ENCODE measurements at regions not wholly inside any gene's neighbourhood (a gene's known extent, or its start where the extent isn't known, plus 50 kb on each side); places are given as distances from the start of the nearest gene placed in this dataset.

DNA sequence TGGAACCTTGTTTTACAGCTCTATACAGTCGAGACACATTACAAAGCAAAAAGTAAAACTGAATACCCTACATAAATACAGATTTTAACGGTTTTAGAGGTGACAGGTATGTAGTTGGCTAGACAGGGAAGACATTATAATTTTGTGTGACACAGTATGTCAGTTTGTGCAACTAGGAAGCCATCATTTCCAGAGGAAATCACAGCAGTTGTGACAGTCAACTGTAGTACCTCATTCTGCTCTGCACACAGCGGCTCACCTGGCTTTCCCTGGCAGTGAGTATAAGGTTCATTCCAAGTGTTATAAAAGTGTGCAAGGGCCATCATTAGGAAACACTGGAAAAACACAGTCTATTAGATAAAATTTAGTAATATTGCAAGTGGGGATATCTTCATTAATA lies 501.6 kb upstream of the PHF14 start:
- Histone ChIP-seq H3K4me1 (ENCODE audit: control insufficient read depth, low read depth, low read length) (no peaks in the 10 kb centered on the region), H3K27ac (ENCODE audit: low read depth, low read length) (no peak overlapping the region), H3K79me2 (ENCODE audit: control insufficient read depth, insufficient read depth, low read length) (no peaks in the 10 kb centered on the region), H3K36me3 (ENCODE audit: control insufficient read depth, insufficient read depth, low read length) (no peaks in the 10 kb centered on the region), H2BK15ac (replicated peaks; ENCODE audit: low read depth) (no peak overlapping the region), H4K5ac (ENCODE audit: low read length) (no peak overlapping the region), H3K27me3 (ENCODE audit: insufficient read depth, low read length, poor library complexity) (no peaks in the 10 kb centered on the region), H2BK5ac (ENCODE audit: low read length) (no peak overlapping the region), H3K4me2 (ENCODE audit: low read length) (no peak overlapping the region), H3K4ac (ENCODE audit: low read depth, low read length) (no peak overlapping the region), H3K4me3 (ENCODE audit: low read length) (no peak overlapping the region), H3K18ac (ENCODE audit: low read length) (no peak overlapping the region), H3K23ac (ENCODE audit: low read length) (no peak overlapping the region), H3K56ac (ENCODE audit: low read length) (no peak overlapping the region), H3K9ac (ENCODE audit: low read length) (no peak overlapping the region), H3K79me1 (ENCODE audit: low read length) (no peaks in the 10 kb centered on the region), H2BK120ac (ENCODE audit: low read depth, low read length) (no peak overlapping the region), H4K8ac (ENCODE audit: low read depth, low read length) (no peak overlapping the region), H2AK5ac (ENCODE audit: low read length) (no peak overlapping the region)
- no peak for DNase-seq
- WGBS (ENCODE audit: extremely low coverage, insufficient coverage, low lambda C conversion rate): no CpG with 5 or more reads among the region's 3 CpGs

DNA sequence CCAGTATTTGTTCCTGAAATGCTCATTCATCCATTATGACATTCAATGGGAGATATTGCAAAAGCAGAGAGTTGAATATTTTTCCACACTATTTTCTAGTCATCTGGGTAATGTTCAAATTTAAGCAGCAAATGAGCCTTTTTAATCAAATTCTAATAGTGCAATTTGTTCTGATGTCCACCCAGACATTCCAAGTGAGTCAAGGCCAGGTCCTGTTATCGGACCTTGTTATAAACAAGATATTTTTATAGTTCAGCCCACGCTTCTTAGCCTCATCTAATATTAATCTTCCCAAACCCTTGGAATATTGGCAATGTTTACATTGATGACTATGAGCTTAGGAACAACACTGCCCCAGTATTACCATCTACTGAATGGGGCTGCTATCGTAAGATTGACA lies 500.1 kb upstream of the PHF14 start:
- DNase-seq: no peak
- Histone ChIP-seq H3K9ac (ENCODE audit: low read length) (no peak overlapping the region), H3K4me2 (ENCODE audit: low read length) (no peak overlapping the region), H3K4me3 (ENCODE audit: low read length) (no peak overlapping the region), H3K36me3 (ENCODE audit: control insufficient read depth, insufficient read depth, low read length) (no peaks in the 10 kb centered on the region), H3K27me3 (ENCODE audit: insufficient read depth, low read length, poor library complexity) (no peaks in the 10 kb centered on the region), H3K4ac (ENCODE audit: low read depth, low read length) (no peak overlapping the region), H2BK5ac (ENCODE audit: low read length) (no peak overlapping the region), H3K27ac (ENCODE audit: low read depth, low read length) (no peak overlapping the region), H2BK15ac (replicated peaks; ENCODE audit: low read depth) (no peak overlapping the region), H3K4me1 (ENCODE audit: control insufficient read depth, low read depth, low read length) (no peaks in the 10 kb centered on the region), H2AK5ac (ENCODE audit: low read length) (no peak overlapping the region), H3K79me2 (ENCODE audit: control insufficient read depth, insufficient read depth, low read length) (no peaks in the 10 kb centered on the region), H2BK120ac (ENCODE audit: low read depth, low read length) (no peak overlapping the region), H3K23ac (ENCODE audit: low read length) (no peak overlapping the region), H3K79me1 (ENCODE audit: low read length) (no peaks in the 10 kb centered on the region), H4K8ac (ENCODE audit: low read depth, low read length) (no peak overlapping the region), H4K5ac (ENCODE audit: low read length) (no peak overlapping the region), H3K56ac (ENCODE audit: low read length) (no peak overlapping the region), H3K18ac (ENCODE audit: low read length) (no peak overlapping the region)
- no CpG with 5 or more reads among the region's 3 CpGs for WGBS (ENCODE audit: extremely low coverage, insufficient coverage, low lambda C conversion rate)

DNA sequence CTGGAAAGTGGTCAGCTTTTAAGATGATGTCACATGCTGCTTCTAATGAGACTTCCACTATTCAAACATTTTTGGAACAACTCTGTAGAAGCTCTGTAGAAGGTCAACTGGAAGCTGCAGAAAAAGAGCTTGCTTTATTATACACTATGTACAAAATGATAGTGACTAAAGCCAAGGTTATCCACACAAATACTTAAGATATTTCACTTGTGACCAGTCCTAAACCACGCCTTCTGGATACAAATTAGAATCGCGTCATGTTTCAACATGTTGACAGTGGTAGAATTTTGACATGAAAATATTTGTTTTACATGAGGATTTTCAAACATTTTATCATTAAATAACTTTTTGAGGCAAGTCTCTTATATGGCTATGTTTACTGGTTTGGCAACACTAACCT lies 499.6 kb upstream of the PHF14 start:
- H3K27ac ChIP-seq (ENCODE audit: low read depth, low read length): no peak overlapping the region
- H2BK15ac ChIP-seq (replicated peaks; ENCODE audit: low read depth): no peak overlapping the region
- no peak overlapping the region for H4K8ac ChIP-seq (ENCODE audit: low read depth, low read length)
- WGBS (ENCODE audit: extremely low coverage, insufficient coverage, low lambda C conversion rate): no CpG with 5 or more reads among the region's 3 CpGs
- H2AK5ac ChIP-seq (ENCODE audit: low read length): no peak overlapping the region
- no peaks in the 10 kb centered on the region for H3K36me3 ChIP-seq (ENCODE audit: control insufficient read depth, insufficient read depth, low read length)
- no peak overlapping the region for H3K18ac ChIP-seq (ENCODE audit: low read length)
- H3K4me1 ChIP-seq (ENCODE audit: control insufficient read depth, low read depth, low read length): no peaks in the 10 kb centered on the region
- H3K23ac ChIP-seq (ENCODE audit: low read length): no peak overlapping the region
- H3K4me3 ChIP-seq (ENCODE audit: low read length): no peak overlapping the region
- no peak overlapping the region for H2BK5ac ChIP-seq (ENCODE audit: low read length)
- no peaks in the 10 kb centered on the region for H3K27me3 ChIP-seq (ENCODE audit: insufficient read depth, low read length, poor library complexity)
- H3K79me1 ChIP-seq (ENCODE audit: low read length): no peaks in the 10 kb centered on the region
- no peak for DNase-seq
- H4K5ac ChIP-seq (ENCODE audit: low read length): no peak overlapping the region
- no peak overlapping the region for H2BK120ac ChIP-seq (ENCODE audit: low read depth, low read length)
- no peak overlapping the region for H3K4ac ChIP-seq (ENCODE audit: low read depth, low read length)
- no peaks in the 10 kb centered on the region for H3K79me2 ChIP-seq (ENCODE audit: control insufficient read depth, insufficient read depth, low read length)
- no peak overlapping the region for H3K56ac ChIP-seq (ENCODE audit: low read length)
- no peak overlapping the region for H3K4me2 ChIP-seq (ENCODE audit: low read length)
- H3K9ac ChIP-seq (ENCODE audit: low read length): no peak overlapping the region

DNA sequence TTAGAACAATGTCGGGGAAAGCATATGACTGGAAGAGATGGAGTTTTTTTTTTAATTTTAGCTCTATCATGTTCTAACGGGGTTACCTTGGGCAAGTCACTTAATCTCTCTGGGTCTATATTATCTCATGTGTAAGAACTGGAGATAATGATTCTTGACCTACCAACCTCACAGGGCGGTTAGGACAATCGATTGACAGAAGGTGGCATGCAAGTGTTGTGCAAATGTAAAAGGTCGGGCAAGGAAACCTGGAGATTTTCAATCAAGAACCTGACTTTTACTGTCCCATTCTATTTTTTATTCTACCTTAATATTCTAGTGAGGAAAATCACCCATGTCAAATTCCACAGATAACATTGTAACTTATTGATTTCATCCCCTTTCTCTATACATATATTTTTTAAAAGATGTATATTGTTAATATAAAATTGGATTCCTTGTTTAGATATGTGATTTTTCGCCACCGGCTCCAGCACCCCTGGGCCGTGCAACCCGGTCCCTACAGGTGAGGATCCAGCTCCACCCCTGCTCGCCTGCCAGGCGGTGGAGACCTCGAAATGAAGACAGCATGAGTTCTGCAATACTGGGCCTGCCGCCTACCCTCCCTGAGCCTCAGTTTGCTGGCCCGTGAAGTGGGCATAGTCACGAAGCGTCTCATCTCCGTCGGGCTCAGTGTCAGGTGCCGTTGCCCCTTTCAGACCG lies 497.6 kb upstream of the PHF14 start:
- H2AK5ac ChIP-seq (ENCODE audit: low read length): no peak overlapping the region
- no peak overlapping the region for H3K27ac ChIP-seq (ENCODE audit: low read depth, low read length)
- H3K23ac ChIP-seq (ENCODE audit: low read length): no peak overlapping the region
- H3K4me3 ChIP-seq (ENCODE audit: low read length): no peak overlapping the region
- no CpG with 5 or more reads among the region's 20 CpGs for WGBS (ENCODE audit: extremely low coverage, insufficient coverage, low lambda C conversion rate)
- no peak overlapping the region for H3K56ac ChIP-seq (ENCODE audit: low read length)
- no peak overlapping the region for H2BK120ac ChIP-seq (ENCODE audit: low read depth, low read length)
- DNase-seq: no peak
- no peaks in the 10 kb centered on the region for H3K27me3 ChIP-seq (ENCODE audit: insufficient read depth, low read length, poor library complexity)
- H3K4me2 ChIP-seq (ENCODE audit: low read length): no peak overlapping the region
- no peaks in the 10 kb centered on the region for H3K4me1 ChIP-seq (ENCODE audit: control insufficient read depth, low read depth, low read length)
- no peak overlapping the region for H2BK5ac ChIP-seq (ENCODE audit: low read length)
- H4K8ac ChIP-seq (ENCODE audit: low read depth, low read length): no peak overlapping the region
- H4K5ac ChIP-seq (ENCODE audit: low read length): no peak overlapping the region
- no peak overlapping the region for H3K4ac ChIP-seq (ENCODE audit: low read depth, low read length)
- no peaks in the 10 kb centered on the region for H3K79me1 ChIP-seq (ENCODE audit: low read length)
- no peaks in the 10 kb centered on the region for H3K79me2 ChIP-seq (ENCODE audit: control insufficient read depth, insufficient read depth, low read length)
- no peak overlapping the region for H2BK15ac ChIP-seq (replicated peaks; ENCODE audit: low read depth)
- no peak overlapping the region for H3K18ac ChIP-seq (ENCODE audit: low read length)
- H3K9ac ChIP-seq (ENCODE audit: low read length): no peak overlapping the region
- H3K36me3 ChIP-seq (ENCODE audit: control insufficient read depth, insufficient read depth, low read length): no peaks in the 10 kb centered on the region

DNA sequence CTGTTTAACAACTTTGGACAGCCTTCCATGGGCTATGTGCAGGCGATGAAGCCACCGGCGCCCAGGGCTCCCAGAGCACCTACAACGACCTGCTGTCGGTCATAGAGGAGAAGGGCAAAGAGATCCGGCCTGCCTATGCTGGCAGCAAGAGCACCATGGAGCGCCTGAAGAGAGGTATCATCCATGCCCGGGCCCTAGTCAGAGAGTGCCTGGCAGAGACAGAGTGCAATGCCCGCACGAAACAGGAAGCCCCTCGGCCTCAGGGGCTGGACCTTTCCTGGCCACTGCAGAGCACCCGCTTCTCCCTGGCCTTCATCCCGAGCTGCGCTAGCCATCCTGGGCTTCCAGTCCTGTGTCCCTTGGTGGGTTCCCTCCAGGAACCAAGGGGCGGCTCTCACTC lies 497.0 kb upstream of the PHF14 start:
- Histone ChIP-seq H3K9ac (ENCODE audit: low read length) (no peak overlapping the region), H3K23ac (ENCODE audit: low read length) (no peak overlapping the region), H3K4me1 (ENCODE audit: control insufficient read depth, low read depth, low read length) (no peaks in the 10 kb centered on the region), H2BK15ac (replicated peaks; ENCODE audit: low read depth) (no peak overlapping the region), H3K27ac (ENCODE audit: low read depth, low read length) (no peak overlapping the region), H3K27me3 (ENCODE audit: insufficient read depth, low read length, poor library complexity) (no peaks in the 10 kb centered on the region), H3K4me2 (ENCODE audit: low read length) (no peak overlapping the region), H3K4me3 (ENCODE audit: low read length) (no peak overlapping the region), H2BK120ac (ENCODE audit: low read depth, low read length) (no peak overlapping the region), H3K18ac (ENCODE audit: low read length) (no peak overlapping the region), H3K36me3 (ENCODE audit: control insufficient read depth, insufficient read depth, low read length) (no peaks in the 10 kb centered on the region), H3K4ac (ENCODE audit: low read depth, low read length) (no peak overlapping the region), H4K8ac (ENCODE audit: low read depth, low read length) (no peak overlapping the region), H3K79me2 (ENCODE audit: control insufficient read depth, insufficient read depth, low read length) (no peaks in the 10 kb centered on the region), H2AK5ac (ENCODE audit: low read length) (no peak overlapping the region), H2BK5ac (ENCODE audit: low read length) (no peak overlapping the region), H4K5ac (ENCODE audit: low read length) (no peak overlapping the region), H3K56ac (ENCODE audit: low read length) (no peak overlapping the region), H3K79me1 (ENCODE audit: low read length) (no peaks in the 10 kb centered on the region)
- WGBS (ENCODE audit: extremely low coverage, insufficient coverage, low lambda C conversion rate): no CpG with 5 or more reads among the region's 15 CpGs
- no peak for DNase-seq

DNA sequence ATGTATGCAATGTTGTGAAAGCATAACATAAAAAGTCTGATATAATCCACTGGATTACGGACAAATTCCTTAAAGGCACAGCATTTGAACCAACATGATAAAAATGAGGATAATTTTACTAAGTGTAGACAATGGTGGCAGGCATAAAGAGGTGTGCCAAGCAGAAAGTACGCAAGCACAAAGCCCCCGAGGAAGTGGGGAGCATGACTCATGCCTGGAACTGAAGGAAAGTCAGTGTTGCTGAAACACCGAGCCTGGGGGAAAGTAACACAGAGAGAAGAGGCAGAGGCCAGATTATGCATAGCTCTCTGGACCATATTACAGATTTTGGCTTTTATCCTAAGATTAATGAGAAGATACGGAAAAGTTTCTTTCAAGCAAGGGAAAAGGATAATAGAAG lies 490.0 kb upstream of the PHF14 start:
- no peaks in the 10 kb centered on the region for H3K36me3 ChIP-seq (ENCODE audit: control insufficient read depth, insufficient read depth, low read length)
- H3K27me3 ChIP-seq (ENCODE audit: insufficient read depth, low read length, poor library complexity): no peaks in the 10 kb centered on the region
- no peak overlapping the region for H3K9ac ChIP-seq (ENCODE audit: low read length)
- no peak overlapping the region for H4K8ac ChIP-seq (ENCODE audit: low read depth, low read length)
- no peaks in the 10 kb centered on the region for H3K4me1 ChIP-seq (ENCODE audit: control insufficient read depth, low read depth, low read length)
- WGBS (ENCODE audit: extremely low coverage, insufficient coverage, low lambda C conversion rate): no CpG with 5 or more reads among the region's 5 CpGs
- H3K23ac ChIP-seq (ENCODE audit: low read length): no peak overlapping the region
- no peak overlapping the region for H2AK5ac ChIP-seq (ENCODE audit: low read length)
- H3K79me1 ChIP-seq (ENCODE audit: low read length): no peaks in the 10 kb centered on the region
- H3K18ac ChIP-seq (ENCODE audit: low read length): no peak overlapping the region
- no peak overlapping the region for H2BK15ac ChIP-seq (replicated peaks; ENCODE audit: low read depth)
- no peak overlapping the region for H3K4me2 ChIP-seq (ENCODE audit: low read length)
- DNase-seq: no peak
- H2BK120ac ChIP-seq (ENCODE audit: low read depth, low read length): no peak overlapping the region
- H3K4me3 ChIP-seq (ENCODE audit: low read length): no peak overlapping the region
- no peak overlapping the region for H3K27ac ChIP-seq (ENCODE audit: low read depth, low read length)
- H2BK5ac ChIP-seq (ENCODE audit: low read length): no peak overlapping the region
- no peak overlapping the region for H3K56ac ChIP-seq (ENCODE audit: low read length)
- H3K79me2 ChIP-seq (ENCODE audit: control insufficient read depth, insufficient read depth, low read length): no peaks in the 10 kb centered on the region
- no peak overlapping the region for H3K4ac ChIP-seq (ENCODE audit: low read depth, low read length)
- H4K5ac ChIP-seq (ENCODE audit: low read length): no peak overlapping the region
